ENCODE measurements at regions not wholly inside any gene's neighbourhood (a gene's known extent, or its start where the extent isn't known, plus 50 kb on each side); places are given as distances from the start of the nearest gene placed in this dataset.

GRCh38 chr12:60271816-60272215, 676.0 kb downstream of the SLC16A7 start:
- TF ChIP-seq EZH2phosphoT487 (IDR thresholded peaks at IDR 0.05; ENCODE audit: borderline replicate concordance) (no peak), CTCF (conservative IDR thresholded peaks at IDR 0.05; ENCODE audit: low read length) (no peak)
- no peaks in the 10 kb centered on the region for H3K36me3 ChIP-seq (ENCODE audit: insufficient read depth, low read length)
- no peaks in the 10 kb centered on the region for H3F3A ChIP-seq (ENCODE audit: low read depth)
- no peak overlapping the region for H3K9ac ChIP-seq (ENCODE audit: low read depth, low read length, poor library complexity, severe bottlenecking)
- no peak overlapping the region for H3K4me3 ChIP-seq (ENCODE audit: low read length, poor library complexity, severe bottlenecking)
- no peaks in the 10 kb centered on the region for H3K27me3 ChIP-seq (ENCODE audit: insufficient read depth, low read length, poor library complexity, severe bottlenecking)
- H4K20me1 ChIP-seq (ENCODE audit: insufficient read depth, low read length, poor library complexity, severe bottlenecking): no peaks in the 10 kb centered on the region
- H3K79me2 ChIP-seq (ENCODE audit: insufficient read depth, low read length): no peaks in the 10 kb centered on the region
- H2AFZ ChIP-seq (ENCODE audit: low read length): no peak overlapping the region
- H3K4me1 ChIP-seq (ENCODE audit: insufficient read depth, low read length, poor library complexity, severe bottlenecking): no peaks in the 10 kb centered on the region
- no peak overlapping the region for H3K4me2 ChIP-seq (ENCODE audit: low read depth, low read length, poor library complexity, severe bottlenecking)
- H3K9me3 ChIP-seq (ENCODE audit: insufficient read depth, low read depth, low read length): no peaks in the 10 kb centered on the region
- H3K9me2 ChIP-seq (replicated peaks; ENCODE audit: low read depth, low read length): no peaks in the 10 kb centered on the region

GRCh38 chr12:60278209-60278608, 682.4 kb downstream of the SLC16A7 start:
- no peak overlapping the region for H3K4me2 ChIP-seq (ENCODE audit: low read depth, low read length, poor library complexity, severe bottlenecking)
- TF ChIP-seq EZH2phosphoT487 (IDR thresholded peaks at IDR 0.05; ENCODE audit: borderline replicate concordance): no peak
- no peak for TF ChIP-seq CTCF (conservative IDR thresholded peaks at IDR 0.05; ENCODE audit: low read length)
- no peaks in the 10 kb centered on the region for H3K27me3 ChIP-seq (ENCODE audit: insufficient read depth, low read length, poor library complexity, severe bottlenecking)
- no peak overlapping the region for H3K9ac ChIP-seq (ENCODE audit: low read depth, low read length, poor library complexity, severe bottlenecking)
- no peaks in the 10 kb centered on the region for H3K36me3 ChIP-seq (ENCODE audit: insufficient read depth, low read length)
- no peak overlapping the region for H2AFZ ChIP-seq (ENCODE audit: low read length)
- no peaks in the 10 kb centered on the region for H4K20me1 ChIP-seq (ENCODE audit: insufficient read depth, low read length, poor library complexity, severe bottlenecking)
- no peaks in the 10 kb centered on the region for H3K4me1 ChIP-seq (ENCODE audit: insufficient read depth, low read length, poor library complexity, severe bottlenecking)
- H3F3A ChIP-seq (ENCODE audit: low read depth): no peaks in the 10 kb centered on the region
- H3K9me2 ChIP-seq (replicated peaks; ENCODE audit: low read depth, low read length): no peaks in the 10 kb centered on the region
- no peaks in the 10 kb centered on the region for H3K79me2 ChIP-seq (ENCODE audit: insufficient read depth, low read length)
- H3K9me3 ChIP-seq (ENCODE audit: insufficient read depth, low read depth, low read length): no peaks in the 10 kb centered on the region
- H3K4me3 ChIP-seq (ENCODE audit: low read length, poor library complexity, severe bottlenecking): no peak overlapping the region

- Histone ChIP-seq H4K20me1 (ENCODE audit: insufficient read depth, low read length, poor library complexity, severe bottlenecking) (no peaks in the 10 kb centered on the region), H3K79me2 (ENCODE audit: insufficient read depth, low read length) (no peaks in the 10 kb centered on the region), H3K4me3 (ENCODE audit: low read length, poor library complexity, severe bottlenecking) (no peak overlapping the region), H3K9ac (ENCODE audit: low read depth, low read length, poor library complexity, severe bottlenecking) (no peak overlapping the region), H3K36me3 (ENCODE audit: insufficient read depth, low read length) (no peaks in the 10 kb centered on the region), H2AFZ (ENCODE audit: low read length) (no peak overlapping the region), H3K9me2 (replicated peaks; ENCODE audit: low read depth, low read length) (no peaks in the 10 kb centered on the region), H3K4me1 (ENCODE audit: insufficient read depth, low read length, poor library complexity, severe bottlenecking) (no peaks in the 10 kb centered on the region), H3K4me2 (ENCODE audit: low read depth, low read length, poor library complexity, severe bottlenecking) (no peak overlapping the region), H3F3A (ENCODE audit: low read depth) (no peaks in the 10 kb centered on the region), H3K27me3 (ENCODE audit: insufficient read depth, low read length, poor library complexity, severe bottlenecking) (no peaks in the 10 kb centered on the region), H3K9me3 (ENCODE audit: insufficient read depth, low read depth, low read length) (no peaks in the 10 kb centered on the region)
- no peak for TF ChIP-seq EZH2phosphoT487 (IDR thresholded peaks at IDR 0.05; ENCODE audit: borderline replicate concordance)
- no peak for TF ChIP-seq CTCF (conservative IDR thresholded peaks at IDR 0.05; ENCODE audit: low read length)
These were observed 683.4 kb downstream of the SLC16A7 start for GRCh38 chr12:60279221-60279620.

Data from Loucy (cell line).